IgD-negative memory B cell (primary cell): ENCODE measurements at regions not wholly inside any gene's neighbourhood (a gene's known extent, or its start where the extent isn't known, plus 50 kb on each side); places are given as distances from the start of the nearest gene placed in this dataset.
"Not testable (repeated sequence)": the region's sequence is repeated elsewhere in the genome, so short reads cannot be mapped to it uniquely, and the experiment has no call there.

Source experiments
- H3K27ac Mint-ChIP-seq, 3 donors: one replicate each; pipeline ENCODE4 v1.8.0; 2020 to 2022; ENCODE audit warnings: mild to moderate bottlenecking in 3 of 3, mixed read lengths in 3 of 3, moderate library complexity in 1 of 3
- H3K27me3 Mint-ChIP-seq: one replicate; pipeline ENCODE4 v1.8.0; 2021; ENCODE audit warnings: mixed read lengths
- H3K36me3 Mint-ChIP-seq: one replicate; pipeline ENCODE4 v1.8.0; 2020; ENCODE audit warnings: mild to moderate bottlenecking, mixed read lengths
- H3K4me1 Mint-ChIP-seq, 3 donors: one replicate each; pipeline ENCODE4 v1.8.0; 2020 to 2022; ENCODE audit warnings: mixed read lengths in 3 of 3, mild to moderate bottlenecking in 1 of 3
- H3K4me3 Mint-ChIP-seq, 4 donors: one replicate each; pipeline ENCODE4 v1.8.0; 2020 to 2022; ENCODE audit warnings: mild to moderate bottlenecking in 4 of 4, mixed read lengths in 4 of 4, moderate library complexity in 3 of 4
- H3K9me3 Mint-ChIP-seq, 3 donors: one replicate each; pipeline ENCODE4 v1.8.0; 2020 to 2021; ENCODE audit warnings: mixed read lengths in 3 of 3, mild to moderate bottlenecking in 1 of 3

GRCh38 chr4:31234494-31234893, 514.3 kb downstream of the PCDH7 start:
- Mint-ChIP-seq H3K36me3 (no peaks in the 10 kb centered on the region), H3K4me1 (no peaks in the 10 kb centered on the region), H3K27me3 (no peaks in the 10 kb centered on the region), H3K4me3 (no peak overlapping the region), H3K9me3 (peaks cover 1 to 6% (median 2%) of the 10 kb centered on the region in 3 donors), H3K27ac (no peak overlapping the region)

GRCh38 chr4:31234901-31235300, 514.7 kb downstream of the PCDH7 start:
- no peaks in the 10 kb centered on the region for H3K4me1 Mint-ChIP-seq
- H3K9me3 Mint-ChIP-seq, result peaks cover 1 to 6% (median 4%) of the 10 kb centered on the region in 3 donors
- no peaks in the 10 kb centered on the region for H3K36me3 Mint-ChIP-seq
- H3K4me3 Mint-ChIP-seq, result no peak overlapping the region
- no peaks in the 10 kb centered on the region for H3K27me3 Mint-ChIP-seq
- H3K27ac Mint-ChIP-seq, result no peak overlapping the region

GRCh38 chr4:31236020-31236638, 516.0 kb downstream of the PCDH7 start:
- H3K27me3 Mint-ChIP-seq, result no peaks in the 10 kb centered on the region

GRCh38 chr4:31236639-31237173, 516.5 kb downstream of the PCDH7 start:
- Mint-ChIP-seq H3K27me3 (no peaks in the 10 kb centered on the region), H3K4me1 (no peaks in the 10 kb centered on the region), H3K4me3 (no peak overlapping the region), H3K36me3 (no peaks in the 10 kb centered on the region), H3K9me3 (peaks cover 1 to 6% (median 4%) of the 10 kb centered on the region in 3 donors), H3K27ac (no peak overlapping the region)

More at GRCh38 chr4:31236020-31236638, 516.0 kb downstream of the PCDH7 start:
- Mint-ChIP-seq H3K4me1 (no peaks in the 10 kb centered on the region), H3K4me3 (no peak overlapping the region), H3K27ac (no peak overlapping the region), H3K36me3 (no peaks in the 10 kb centered on the region), H3K9me3 (peaks cover 1 to 6% (median 4%) of the 10 kb centered on the region in 3 donors)

GRCh38 chr4:31237233-31237632, 517.1 kb downstream of the PCDH7 start:
- H3K36me3 Mint-ChIP-seq, result no peaks in the 10 kb centered on the region
- H3K27ac Mint-ChIP-seq, result no peak overlapping the region
- H3K4me1 Mint-ChIP-seq, result no peaks in the 10 kb centered on the region
- H3K9me3 Mint-ChIP-seq, result peaks cover 1 to 6% (median 4%) of the 10 kb centered on the region in 3 donors
- no peak overlapping the region for H3K4me3 Mint-ChIP-seq
- no peaks in the 10 kb centered on the region for H3K27me3 Mint-ChIP-seq

GRCh38 chr4:31239886-31240285, 519.7 kb downstream of the PCDH7 start:
- H3K9me3 Mint-ChIP-seq, result peaks cover 1 to 6% (median 4%) of the 10 kb centered on the region in 3 donors
- no peaks in the 10 kb centered on the region for H3K36me3 Mint-ChIP-seq
- no peaks in the 10 kb centered on the region for H3K4me1 Mint-ChIP-seq
- no peak overlapping the region for H3K27ac Mint-ChIP-seq
- no peak overlapping the region for H3K4me3 Mint-ChIP-seq
- H3K27me3 Mint-ChIP-seq, result no peaks in the 10 kb centered on the region

- Mint-ChIP-seq H3K9me3 (peaks cover 0 to 6% (median 1%) of the 10 kb centered on the region in 3 donors), H3K27ac (no peak overlapping the region)
These were observed 521.4 kb downstream of the PCDH7 start for GRCh38 chr4:31241504-31242106.

GRCh38 chr4:31246856-31247255, 526.7 kb downstream of the PCDH7 start:
- H3K27ac Mint-ChIP-seq, result no peak overlapping the region
- H3K36me3 Mint-ChIP-seq, result no peaks in the 10 kb centered on the region
- peaks cover 3 to 10% (median 7%) of the 10 kb centered on the region in 3 donors for H3K9me3 Mint-ChIP-seq
- no peaks in the 10 kb centered on the region for H3K4me1 Mint-ChIP-seq
- H3K4me3 Mint-ChIP-seq, result no peak overlapping the region
- H3K27me3 Mint-ChIP-seq, result no peaks in the 10 kb centered on the region

More at GRCh38 chr4:31241504-31242106, 521.4 kb downstream of the PCDH7 start:
- Mint-ChIP-seq H3K4me1 (no peaks in the 10 kb centered on the region), H3K36me3 (no peaks in the 10 kb centered on the region), H3K27me3 (no peaks in the 10 kb centered on the region), H3K4me3 (no peak overlapping the region)

- Mint-ChIP-seq H3K4me3 (no peak overlapping the region), H3K36me3 (peaks cover 2% of the 10 kb centered on the region), H3K9me3 (peaks cover 4 to 14% (median 5%) of the 10 kb centered on the region in 3 donors), H3K4me1 (no peaks in the 10 kb centered on the region), H3K27ac (no peak overlapping the region), H3K27me3 (no peaks in the 10 kb centered on the region)
These were observed 539.0 kb downstream of the PCDH7 start for GRCh38 chr4:31259119-31259518.

- Mint-ChIP-seq H3K4me1 (no peaks in the 10 kb centered on the region), H3K9me3 (peaks cover 0 to 4% (median 4%) of the 10 kb centered on the region in 3 donors), H3K27me3 (no peaks in the 10 kb centered on the region), H3K27ac (no peak overlapping the region), H3K4me3 (no peak overlapping the region), H3K36me3 (peaks cover under 1% of the 10 kb centered on the region)
These were observed 541.5 kb downstream of the PCDH7 start for GRCh38 chr4:31261632-31262031.

- H3K36me3 Mint-ChIP-seq, H3K27ac Mint-ChIP-seq, H3K4me1 Mint-ChIP-seq, H3K4me3 Mint-ChIP-seq, H3K27me3 Mint-ChIP-seq: not testable (repeated sequence)
- H3K9me3 Mint-ChIP-seq, result peaks cover 0 to 14% (median 0%) of the 10 kb centered on the region in 3 donors
These were observed 545.9 kb downstream of the PCDH7 start for GRCh38 chr4:31266094-31266493.

- no peak overlapping the region for H3K27ac Mint-ChIP-seq
- no peaks in the 10 kb centered on the region for H3K4me1 Mint-ChIP-seq
- H3K9me3 Mint-ChIP-seq, result peaks cover 3 to 10% (median 5%) of the 10 kb centered on the region in 3 donors
- no peak overlapping the region for H3K4me3 Mint-ChIP-seq
- no peaks in the 10 kb centered on the region for H3K36me3 Mint-ChIP-seq
- H3K27me3 Mint-ChIP-seq, result no peaks in the 10 kb centered on the region
These were observed 552.3 kb downstream of the PCDH7 start for GRCh38 chr4:31272331-31273061.

- Mint-ChIP-seq H3K4me1 (no peaks in the 10 kb centered on the region), H3K36me3 (no peaks in the 10 kb centered on the region), H3K9me3 (peaks cover 3 to 6% (median 5%) of the 10 kb centered on the region in 3 donors), H3K27me3 (no peaks in the 10 kb centered on the region), H3K27ac (no peak overlapping the region), H3K4me3 (no peak overlapping the region)
These were observed 555.7 kb downstream of the PCDH7 start for GRCh38 chr4:31275906-31276305.

- H3K27me3 Mint-ChIP-seq, result no peaks in the 10 kb centered on the region
These were observed 563.5 kb downstream of the PCDH7 start for GRCh38 chr4:31283679-31284078.

GRCh38 chr4:31290836-31291235, 570.7 kb downstream of the PCDH7 start:
- Mint-ChIP-seq H3K27ac (no peak overlapping the region), H3K4me1 (peaks cover 9 to 17% (median 13%) of the 10 kb centered on the region in 3 donors), H3K27me3 (no peaks in the 10 kb centered on the region), H3K9me3 (peaks cover 3 to 12% (median 8%) of the 10 kb centered on the region in 3 donors), H3K4me3 (peak overlapping the region in 1 of 4 donors; percentile 30), H3K36me3 (no peaks in the 10 kb centered on the region)

More at GRCh38 chr4:31283679-31284078, 563.5 kb downstream of the PCDH7 start:
- Mint-ChIP-seq H3K27ac (no peak overlapping the region), H3K4me3 (no peak overlapping the region), H3K36me3 (no peaks in the 10 kb centered on the region), H3K4me1 (no peaks in the 10 kb centered on the region), H3K9me3 (peaks cover 0 to 16% (median 4%) of the 10 kb centered on the region in 3 donors)
